ENCODE measurements at regions not wholly inside any gene's neighbourhood (a gene's known extent, or its start where the extent isn't known, plus 50 kb on each side); places are given as distances from the start of the nearest gene placed in this dataset.

GRCh38 chr20:52787962-52788361, 184.2 kb upstream of the TSHZ2 start:
- no peak overlapping the region for H3K4me3 ChIP-seq (ENCODE audit: low read length)
- TF ChIP-seq, protein P1, sequence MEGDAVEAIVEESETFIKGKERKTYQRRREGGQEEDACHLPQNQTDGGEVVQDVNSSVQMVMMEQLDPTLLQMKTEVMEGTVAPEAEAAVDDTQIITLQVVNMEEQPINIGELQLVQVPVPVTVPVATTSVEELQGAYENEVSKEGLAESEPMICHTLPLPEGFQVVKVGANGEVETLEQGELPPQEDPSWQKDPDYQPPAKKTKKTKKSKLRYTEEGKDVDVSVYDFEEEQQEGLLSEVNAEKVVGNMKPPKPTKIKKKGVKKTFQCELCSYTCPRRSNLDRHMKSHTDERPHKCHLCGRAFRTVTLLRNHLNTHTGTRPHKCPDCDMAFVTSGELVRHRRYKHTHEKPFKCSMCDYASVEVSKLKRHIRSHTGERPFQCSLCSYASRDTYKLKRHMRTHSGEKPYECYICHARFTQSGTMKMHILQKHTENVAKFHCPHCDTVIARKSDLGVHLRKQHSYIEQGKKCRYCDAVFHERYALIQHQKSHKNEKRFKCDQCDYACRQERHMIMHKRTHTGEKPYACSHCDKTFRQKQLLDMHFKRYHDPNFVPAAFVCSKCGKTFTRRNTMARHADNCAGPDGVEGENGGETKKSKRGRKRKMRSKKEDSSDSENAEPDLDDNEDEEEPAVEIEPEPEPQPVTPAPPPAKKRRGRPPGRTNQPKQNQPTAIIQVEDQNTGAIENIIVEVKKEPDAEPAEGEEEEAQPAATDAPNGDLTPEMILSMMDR (conservative IDR thresholded peaks at IDR 0.05; ENCODE audit: low read length) = no peak
- DNase-seq (ENCODE audit: low read depth) = no peak

DNA sequence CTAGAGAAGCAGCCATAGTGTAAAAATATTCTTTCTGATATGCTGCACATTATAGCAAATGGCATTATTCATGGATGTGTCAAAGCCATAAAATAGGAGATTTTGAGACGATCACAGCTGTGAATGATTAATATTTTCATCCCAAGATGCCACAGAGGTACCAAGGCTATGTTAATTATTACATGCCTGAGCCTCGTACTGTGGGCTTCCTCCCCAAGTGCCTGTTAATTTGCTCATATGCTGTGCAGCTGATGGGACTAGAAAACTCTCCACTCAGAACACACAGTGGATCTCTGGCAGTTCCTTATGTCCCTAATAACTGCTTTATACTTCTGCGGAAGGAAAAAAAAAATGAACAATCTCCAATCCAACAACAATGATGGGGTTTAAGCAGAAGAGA, 184.9 kb upstream of the TSHZ2 start:
- H3K4me3 ChIP-seq (ENCODE audit: low read length) = no peak overlapping the region
- TF ChIP-seq, protein P1 (conservative IDR thresholded peaks at IDR 0.05; ENCODE audit: low read length) = no peak
- DNase-seq (ENCODE audit: low read depth) = no peak

GRCh38 chr20:52785679-52786078, 186.5 kb upstream of the TSHZ2 start:
- DNase-seq (ENCODE audit: low read depth) = peak; percentile 18
- TF ChIP-seq, protein P1 (conservative IDR thresholded peaks at IDR 0.05; ENCODE audit: low read length) = no peak
- no peak overlapping the region for H3K4me3 ChIP-seq (ENCODE audit: low read length)

GRCh38 chr20:52783769-52784168, 188.4 kb upstream of the TSHZ2 start:
- TF ChIP-seq, protein P1 (conservative IDR thresholded peaks at IDR 0.05; ENCODE audit: low read length) = no peak; the same call in 1 of the 2 replicates
- H3K4me3 ChIP-seq (ENCODE audit: low read length) = no peak overlapping the region
- DNase-seq (ENCODE audit: low read depth) = no peak

DNA sequence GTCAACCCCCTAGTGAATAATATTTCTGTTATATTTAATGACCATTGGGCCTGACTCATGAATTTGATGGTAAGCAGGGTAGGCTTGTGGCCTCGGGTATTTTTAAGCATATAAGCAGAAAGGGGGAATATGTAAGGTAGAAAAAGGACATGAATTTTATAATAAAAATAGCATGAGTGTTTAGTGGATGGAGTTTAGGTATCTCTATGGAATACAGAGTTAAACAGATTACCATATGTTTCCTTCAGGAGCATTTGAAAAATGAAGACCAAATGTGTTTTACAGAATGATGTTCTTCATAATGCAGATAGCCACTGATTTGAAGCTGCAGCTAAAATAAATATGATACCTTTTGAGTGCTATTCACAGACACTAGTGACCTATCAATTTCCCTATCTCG, 191.7 kb upstream of the TSHZ2 start:
- DNase-seq (ENCODE audit: low read depth) = no peak
- no peak overlapping the region for H3K4me3 ChIP-seq (ENCODE audit: low read length)
- TF ChIP-seq, protein P1 (conservative IDR thresholded peaks at IDR 0.05; ENCODE audit: low read length) = no peak

- TF ChIP-seq, protein P1 (conservative IDR thresholded peaks at IDR 0.05; ENCODE audit: low read length) = no peak
- no peak overlapping the region for H3K4me3 ChIP-seq (ENCODE audit: low read length)
- DNase-seq (ENCODE audit: low read depth) = no peak
Observed at GRCh38 chr20:52779125-52779524, 193.0 kb upstream of the TSHZ2 start.

GRCh38 chr20:52777171-52777570, 195.0 kb upstream of the TSHZ2 start:
- TF ChIP-seq, protein P1 (conservative IDR thresholded peaks at IDR 0.05; ENCODE audit: low read length) = no peak
- DNase-seq (ENCODE audit: low read depth) = no peak
- no peak overlapping the region for H3K4me3 ChIP-seq (ENCODE audit: low read length)

Measured in AG10803 (cell line).